AG04450 (cell line): ENCODE measurements at regions not wholly inside any gene's neighbourhood (a gene's known extent, or its start where the extent isn't known, plus 50 kb on each side); places are given as distances from the start of the nearest gene placed in this dataset.

Source experiments
- CTCF ChIA-PET: fragments of 300-600, 350-600 bp; formaldehyde crosslinking; extraction: SDS; loops from one replicate; lab custom pipeline; 2022; ENCODE audit warnings: antibody characterized with exemption, inconsistent platforms; lab: Charles Lee
- POLR2A ChIA-PET: fragments of 350-600 bp; formaldehyde crosslinking; extraction: SDS; loops from one replicate; lab custom pipeline; 2021; ENCODE audit warnings: antibody characterized with exemption, inconsistent platforms; lab: Yijun Ruan, JAX
- DNase-seq: peaks from one replicate; pipeline ENCODE4 v3.0.0-alpha.2; 2011; ENCODE audit warnings: low read depth, low spot score
- H3K27ac ChIP-seq: one replicate; pipeline ENCODE4 v1.5.1; 2012; ENCODE audit warnings: low read depth, low read length, control low read depth
- H3K27me3 ChIP-seq: one replicate; pipeline ENCODE4 v1.6.0; 2012; ENCODE audit warnings: low read length; ENCODE audit not compliant: control insufficient read depth, insufficient read depth
- H3K4me3 ChIP-seq: 2 replicates; pipeline ENCODE4 v1.5.1; 2011; ENCODE audit warnings: mild to moderate bottlenecking, low read depth, low read length, control low read depth
- H3K9me3 ChIP-seq: 2 replicates; pipeline ENCODE4 v1.5.1; 2012; ENCODE audit warnings: low read length; ENCODE audit not compliant: control insufficient read depth, insufficient read depth
- CTCF ChIP-seq: IDR thresholded peaks from 2 replicates; pipeline ENCODE4 v1.5.1; 2011; ENCODE audit warnings: low read depth, low read length, control low read depth, inconsistent platforms

- Histone ChIP-seq H3K4me3 (no peak overlapping the region), H3K27me3 (no peaks in the 10 kb centered on the region), H3K27ac (no peak overlapping the region), H3K9me3 (no peaks in the 10 kb centered on the region)
- POLR2A ChIA-PET, result no interaction called here
- TF ChIP-seq CTCF, result no peak
- CTCF ChIA-PET, result no interaction called here
- no peak for DNase-seq
Measured at GRCh38 chr7:121643320-121643719, 229.6 kb upstream of the PTPRZ1 start.

- Histone ChIP-seq H3K4me3 (no peak overlapping the region), H3K9me3 (no peaks in the 10 kb centered on the region), H3K27ac (no peak overlapping the region), H3K27me3 (no peaks in the 10 kb centered on the region)
- TF ChIP-seq CTCF, result no peak
- CTCF ChIA-PET, result no interaction called here
- POLR2A ChIA-PET, result no interaction called here
- DNase-seq, result no peak
Measured at GRCh38 chr7:121639705-121640104, 233.3 kb upstream of the PTPRZ1 start.

GRCh38 chr7:121638286-121638685 lies 234.7 kb upstream of the PTPRZ1 start:
- no peak overlapping the region for H3K4me3 ChIP-seq
- ChIA-PET CTCF (no interaction called here), POLR2A (no interaction called here)
- no peak for DNase-seq
- H3K27ac ChIP-seq, result no peak overlapping the region
- H3K9me3 ChIP-seq, result no peaks in the 10 kb centered on the region
- no peaks in the 10 kb centered on the region for H3K27me3 ChIP-seq
- no peak for TF ChIP-seq CTCF

- no peaks in the 10 kb centered on the region for H3K27me3 ChIP-seq
- ChIA-PET POLR2A (no interaction called here), CTCF (no interaction called here)
- H3K27ac ChIP-seq, result no peak overlapping the region
- TF ChIP-seq CTCF, result no peak
- no peak for DNase-seq
- H3K9me3 ChIP-seq, result no peaks in the 10 kb centered on the region
- no peak overlapping the region for H3K4me3 ChIP-seq
Measured at GRCh38 chr7:121634356-121634755, 238.2 kb upstream of the FAM3C start.

GRCh38 chr7:121633186-121633585 lies 237.1 kb upstream of the FAM3C start:
- POLR2A ChIA-PET, result no interaction called here
- no peak for DNase-seq
- Histone ChIP-seq H3K27ac (no peak overlapping the region), H3K27me3 (no peaks in the 10 kb centered on the region), H3K9me3 (no peaks in the 10 kb centered on the region), H3K4me3 (no peak overlapping the region)
- CTCF ChIA-PET, result no interaction called here
- TF ChIP-seq CTCF, result no peak
